ENCODE measurements at regions not wholly inside any gene's neighbourhood (a gene's known extent, or its start where the extent isn't known, plus 50 kb on each side); places are given as distances from the start of the nearest gene placed in this dataset.

DNA sequence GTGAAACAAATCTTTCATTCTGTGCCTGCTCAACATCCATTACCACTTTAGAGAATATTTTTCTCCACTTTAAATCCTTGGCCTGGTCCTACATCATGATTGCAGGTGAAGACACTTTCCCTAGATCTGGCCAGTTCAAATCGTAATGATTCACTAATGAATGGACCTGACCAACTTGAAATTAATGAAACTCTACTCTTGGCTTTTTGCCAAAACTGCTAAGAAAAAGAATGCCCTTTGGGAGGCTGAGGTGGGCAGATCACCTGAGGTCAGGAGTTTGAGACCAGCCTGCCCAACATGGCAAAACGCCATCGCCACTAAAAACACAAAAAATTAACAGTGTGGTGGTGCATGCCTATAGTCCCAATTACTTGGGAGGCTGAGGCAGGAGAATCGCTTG is 1082.6 kb upstream of the LCORL start:
- Histone ChIP-seq H3K27ac (ENCODE audit: insufficient read length, low read depth, low read length) (no peak overlapping the region), H3K27me3 (ENCODE audit: insufficient read depth, low read length) (no peaks in the 10 kb centered on the region), H2BK20ac (ENCODE audit: low read depth, low read length, poor library complexity, severe bottlenecking) (no peak overlapping the region), H4K20me1 (ENCODE audit: control insufficient read depth, insufficient read depth, insufficient read length) (no peaks in the 10 kb centered on the region), H3K4me1 (ENCODE audit: insufficient read depth, low read length) (no peaks in the 10 kb centered on the region), H3K79me1 (ENCODE audit: insufficient read depth, low read depth, low read length, poor library complexity, severe bottlenecking) (no peaks in the 10 kb centered on the region), H3K23ac (ENCODE audit: insufficient read length, low read depth, low read length) (no peak overlapping the region), H4K5ac (ENCODE audit: insufficient read length, low read depth, low read length) (no peak overlapping the region), H2BK5ac (ENCODE audit: insufficient read length, low read length) (no peak overlapping the region), H3K79me2 (ENCODE audit: insufficient read depth, low read length) (no peaks in the 10 kb centered on the region), H2BK15ac (ENCODE audit: low read depth, low read length) (no peak overlapping the region), H2AK5ac (ENCODE audit: insufficient read length, low read length) (no peak overlapping the region), H3K9ac (ENCODE audit: extremely low read depth, insufficient read length, low read length) (no peak overlapping the region), H3K23me2 (ENCODE audit: insufficient read length, low read depth, low read length, poor library complexity, severe bottlenecking) (no peaks in the 10 kb centered on the region), H3K9me3 (ENCODE audit: control insufficient read depth, low read depth, low read length) (no peaks in the 10 kb centered on the region), H4K8ac (replicated peaks; ENCODE audit: insufficient read length, low read depth, low read length) (no peak overlapping the region), H2BK12ac (ENCODE audit: insufficient read length, low read depth, low read length) (no peak overlapping the region), H3K4me2 (ENCODE audit: insufficient read depth, insufficient read length, low read length) (no peak overlapping the region), H3K4ac (ENCODE audit: low read depth, low read length) (no peak overlapping the region), H3K56ac (ENCODE audit: insufficient read length, low read depth, low read length) (no peak overlapping the region), H3K14ac (ENCODE audit: insufficient read depth, low read length) (no peak overlapping the region), H4K91ac (ENCODE audit: insufficient read length, low read depth, low read length) (no peak overlapping the region), H3K18ac (ENCODE audit: insufficient read length, low read depth, low read length) (no peak overlapping the region), H2BK120ac (ENCODE audit: low read depth, low read length, poor library complexity, severe bottlenecking) (no peak overlapping the region), H3T11ph (ENCODE audit: low read length) (no peak overlapping the region), H2AFZ (ENCODE audit: low read length) (no peak overlapping the region)
- Mint-ChIP-seq H3K27me3 (ENCODE audit: low read depth) (no peaks in the 10 kb centered on the region), H3K4me1 (no peaks in the 10 kb centered on the region), H3K27ac (no peak overlapping the region), H3K9me3 (no peaks in the 10 kb centered on the region; a peak in 2 of 5 replicates), H3K4me3 (no peak overlapping the region), H3K36me3 (ENCODE audit: insufficient read depth in 1 of 3, low read depth in 3 of 3) (no peaks in the 10 kb centered on the region; a peak in 1 of 7 replicates)
- no CpG with 5 or more reads among the region's 4 CpGs for WGBS (ENCODE audit: extremely low coverage, insufficient read length, low lambda C conversion rate)
- DNase-seq = no peak
- no peak for TF ChIP-seq CTCF (conservative IDR thresholded peaks at IDR 0.05)
